ENCODE measurements at regions not wholly inside any gene's neighbourhood (a gene's known extent, or its start where the extent isn't known, plus 50 kb on each side); places are given as distances from the start of the nearest gene placed in this dataset.

DNA sequence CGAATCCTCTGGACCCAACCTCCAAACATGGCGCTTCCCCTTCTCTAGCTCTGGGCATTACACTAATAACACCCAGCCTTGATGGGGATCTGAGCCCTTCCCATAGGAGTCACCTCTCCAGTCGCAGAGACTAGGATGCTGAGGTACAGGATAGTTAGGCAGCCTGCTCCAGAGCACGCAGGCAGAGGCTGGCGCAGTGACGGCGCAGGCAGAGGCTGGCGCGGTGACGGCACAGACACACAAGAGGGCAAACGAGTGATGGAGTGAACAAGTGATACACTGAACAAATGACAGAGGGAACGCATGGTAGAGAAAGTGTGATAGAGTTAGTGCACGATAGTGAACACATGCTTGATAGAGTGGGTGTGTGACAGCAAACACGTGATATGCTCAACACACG is 518.5 kb downstream of the EIPR1 start:
- H3K27me3 Mint-ChIP-seq (ENCODE audit: insufficient read depth, low read depth), result no peaks in the 10 kb centered on the region
- no peaks in the 10 kb centered on the region for H3K27me3 ChIP-seq
- H2AFZ ChIP-seq (replicated peaks), result no peak overlapping the region
- H3K79me2 ChIP-seq (ENCODE audit: low read depth), result no peaks in the 10 kb centered on the region
- H3K36me3 Mint-ChIP-seq, result no peaks in the 10 kb centered on the region
- no peak overlapping the region for H3K4me3 Mint-ChIP-seq
- no peak overlapping the region for H3K4me3 ChIP-seq
- no peak overlapping the region for H3K27ac ChIP-seq
- no peak overlapping the region for H3K27ac Mint-ChIP-seq
- no peak overlapping the region for H3K9ac ChIP-seq
- H4K20me1 ChIP-seq (ENCODE audit: low read depth), result no peaks in the 10 kb centered on the region
- H3K4me2 ChIP-seq, result no peak overlapping the region
- no peaks in the 10 kb centered on the region for H3K9me3 Mint-ChIP-seq
- no peaks in the 10 kb centered on the region for H3K9me3 ChIP-seq (ENCODE audit: low read depth)
- no peaks in the 10 kb centered on the region for H3K4me1 ChIP-seq
- H3K36me3 ChIP-seq, result no peaks in the 10 kb centered on the region
- TF ChIP-seq, protein P1, sequence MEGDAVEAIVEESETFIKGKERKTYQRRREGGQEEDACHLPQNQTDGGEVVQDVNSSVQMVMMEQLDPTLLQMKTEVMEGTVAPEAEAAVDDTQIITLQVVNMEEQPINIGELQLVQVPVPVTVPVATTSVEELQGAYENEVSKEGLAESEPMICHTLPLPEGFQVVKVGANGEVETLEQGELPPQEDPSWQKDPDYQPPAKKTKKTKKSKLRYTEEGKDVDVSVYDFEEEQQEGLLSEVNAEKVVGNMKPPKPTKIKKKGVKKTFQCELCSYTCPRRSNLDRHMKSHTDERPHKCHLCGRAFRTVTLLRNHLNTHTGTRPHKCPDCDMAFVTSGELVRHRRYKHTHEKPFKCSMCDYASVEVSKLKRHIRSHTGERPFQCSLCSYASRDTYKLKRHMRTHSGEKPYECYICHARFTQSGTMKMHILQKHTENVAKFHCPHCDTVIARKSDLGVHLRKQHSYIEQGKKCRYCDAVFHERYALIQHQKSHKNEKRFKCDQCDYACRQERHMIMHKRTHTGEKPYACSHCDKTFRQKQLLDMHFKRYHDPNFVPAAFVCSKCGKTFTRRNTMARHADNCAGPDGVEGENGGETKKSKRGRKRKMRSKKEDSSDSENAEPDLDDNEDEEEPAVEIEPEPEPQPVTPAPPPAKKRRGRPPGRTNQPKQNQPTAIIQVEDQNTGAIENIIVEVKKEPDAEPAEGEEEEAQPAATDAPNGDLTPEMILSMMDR (IDR thresholded peaks at IDR 0.05), result no peak
- TF ChIP-seq EZH2phosphoT487 (IDR thresholded peaks at IDR 0.05) (no peak), EZH2 (IDR thresholded peaks at IDR 0.05) (no peak)
- DNase-seq (ENCODE audit: low spot score), result no peak
- H3F3A ChIP-seq (ENCODE audit: low read depth), result no peaks in the 10 kb centered on the region
- no peaks in the 10 kb centered on the region for H3K4me1 Mint-ChIP-seq

DNA sequence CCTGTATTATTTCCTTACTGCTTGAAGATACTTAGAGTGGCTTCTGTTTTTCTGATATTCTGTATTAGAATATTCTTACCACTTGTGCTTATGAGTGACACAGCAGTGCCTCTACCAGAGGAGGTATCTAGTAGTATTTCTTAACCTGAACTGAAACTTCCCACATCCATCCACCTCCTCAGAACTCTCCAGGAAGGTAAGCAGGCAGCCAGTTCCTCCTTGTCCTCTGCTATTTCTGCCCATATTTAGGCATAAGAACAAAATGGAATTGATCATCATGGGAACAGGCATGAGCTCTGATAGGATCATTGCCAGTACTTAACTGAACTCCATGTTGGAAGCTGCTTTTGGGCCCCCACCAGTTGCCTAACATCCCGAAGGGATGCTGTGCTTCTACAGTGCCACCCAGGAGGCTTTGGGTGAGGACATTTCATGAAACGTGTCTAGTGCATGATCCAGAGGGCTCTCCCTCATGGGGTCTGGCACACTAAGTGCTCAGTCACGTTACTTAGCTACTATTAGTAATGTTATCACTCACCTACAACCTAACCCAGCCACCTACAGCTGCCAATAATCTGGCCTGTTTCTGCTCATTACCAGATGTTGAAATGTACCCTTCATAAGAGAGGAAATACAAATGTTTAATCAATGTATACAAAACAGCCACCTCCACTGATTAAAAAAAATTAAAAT is 520.7 kb downstream of the EIPR1 start:
- H3K36me3 Mint-ChIP-seq, result no peaks in the 10 kb centered on the region
- H3K27me3 ChIP-seq, result no peaks in the 10 kb centered on the region
- TF ChIP-seq EZH2phosphoT487 (IDR thresholded peaks at IDR 0.05) (no peak), EZH2 (IDR thresholded peaks at IDR 0.05) (no peak)
- TF ChIP-seq, protein P1 (IDR thresholded peaks at IDR 0.05), result no peak
- no peaks in the 10 kb centered on the region for H3K9me3 Mint-ChIP-seq
- no peaks in the 10 kb centered on the region for H3K9me3 ChIP-seq (ENCODE audit: low read depth)
- no peak overlapping the region for H3K9ac ChIP-seq
- no peak overlapping the region for H3K27ac Mint-ChIP-seq
- H3K4me1 ChIP-seq, result no peaks in the 10 kb centered on the region
- no peaks in the 10 kb centered on the region for H4K20me1 ChIP-seq (ENCODE audit: low read depth)
- DNase-seq (ENCODE audit: low spot score), result no peak
- H3K4me2 ChIP-seq, result no peak overlapping the region
- H3F3A ChIP-seq (ENCODE audit: low read depth), result no peaks in the 10 kb centered on the region
- no peak overlapping the region for H3K27ac ChIP-seq
- no peaks in the 10 kb centered on the region for H3K4me1 Mint-ChIP-seq
- H3K36me3 ChIP-seq, result no peaks in the 10 kb centered on the region
- H3K4me3 Mint-ChIP-seq, result no peak overlapping the region
- H3K79me2 ChIP-seq (ENCODE audit: low read depth), result no peaks in the 10 kb centered on the region
- no peak overlapping the region for H2AFZ ChIP-seq (replicated peaks)
- H3K27me3 Mint-ChIP-seq (ENCODE audit: insufficient read depth, low read depth), result no peaks in the 10 kb centered on the region
- no peak overlapping the region for H3K4me3 ChIP-seq

DNA sequence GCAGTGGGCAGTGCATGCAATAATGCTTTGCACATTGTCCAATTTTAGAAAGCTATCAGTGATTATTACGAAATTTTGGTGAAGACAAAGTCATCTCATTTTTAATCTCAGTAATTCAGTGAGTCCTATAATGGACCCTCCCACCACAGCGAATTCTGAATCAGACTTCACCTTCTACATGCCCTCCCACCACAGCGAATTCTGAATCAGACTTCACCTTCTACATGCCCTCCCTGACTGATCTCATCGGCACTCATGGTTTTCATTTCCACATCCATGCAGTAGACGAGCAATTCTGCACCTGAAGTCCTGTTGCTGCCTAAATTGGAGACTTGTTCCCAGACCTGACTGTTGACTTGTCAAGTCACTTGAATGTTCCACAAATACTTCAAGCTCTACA is 522.3 kb downstream of the EIPR1 start:
- no peak overlapping the region for H3K27ac ChIP-seq
- H3K36me3 Mint-ChIP-seq, result no peaks in the 10 kb centered on the region
- no peaks in the 10 kb centered on the region for H3K79me2 ChIP-seq (ENCODE audit: low read depth)
- no peaks in the 10 kb centered on the region for H3K9me3 Mint-ChIP-seq
- H3K36me3 ChIP-seq, result no peaks in the 10 kb centered on the region
- no peaks in the 10 kb centered on the region for H3K9me3 ChIP-seq (ENCODE audit: low read depth)
- H3K27me3 ChIP-seq, result no peaks in the 10 kb centered on the region
- H3K4me2 ChIP-seq, result no peak overlapping the region
- DNase-seq (ENCODE audit: low spot score), result no peak
- H3F3A ChIP-seq (ENCODE audit: low read depth), result no peaks in the 10 kb centered on the region
- no peaks in the 10 kb centered on the region for H3K4me1 ChIP-seq
- no peak overlapping the region for H3K9ac ChIP-seq
- H4K20me1 ChIP-seq (ENCODE audit: low read depth), result no peaks in the 10 kb centered on the region
- TF ChIP-seq EZH2phosphoT487 (IDR thresholded peaks at IDR 0.05) (no peak), EZH2 (IDR thresholded peaks at IDR 0.05) (no peak)
- TF ChIP-seq, protein P1 (IDR thresholded peaks at IDR 0.05), result no peak
- no peak overlapping the region for H3K4me3 Mint-ChIP-seq
- no peak overlapping the region for H3K4me3 ChIP-seq
- H3K27me3 Mint-ChIP-seq (ENCODE audit: insufficient read depth, low read depth), result no peaks in the 10 kb centered on the region
- H3K4me1 Mint-ChIP-seq, result peaks cover 4% of the 10 kb centered on the region
- no peak overlapping the region for H3K27ac Mint-ChIP-seq
- H2AFZ ChIP-seq (replicated peaks), result no peak overlapping the region
